ENCODE measurements at regions not wholly inside any gene's neighbourhood (a gene's known extent, or its start where the extent isn't known, plus 50 kb on each side); places are given as distances from the start of the nearest gene placed in this dataset.
"Not testable (repeated sequence)": the region's sequence is repeated elsewhere in the genome, so short reads cannot be mapped to it uniquely, and the experiment has no call there.

DNA sequence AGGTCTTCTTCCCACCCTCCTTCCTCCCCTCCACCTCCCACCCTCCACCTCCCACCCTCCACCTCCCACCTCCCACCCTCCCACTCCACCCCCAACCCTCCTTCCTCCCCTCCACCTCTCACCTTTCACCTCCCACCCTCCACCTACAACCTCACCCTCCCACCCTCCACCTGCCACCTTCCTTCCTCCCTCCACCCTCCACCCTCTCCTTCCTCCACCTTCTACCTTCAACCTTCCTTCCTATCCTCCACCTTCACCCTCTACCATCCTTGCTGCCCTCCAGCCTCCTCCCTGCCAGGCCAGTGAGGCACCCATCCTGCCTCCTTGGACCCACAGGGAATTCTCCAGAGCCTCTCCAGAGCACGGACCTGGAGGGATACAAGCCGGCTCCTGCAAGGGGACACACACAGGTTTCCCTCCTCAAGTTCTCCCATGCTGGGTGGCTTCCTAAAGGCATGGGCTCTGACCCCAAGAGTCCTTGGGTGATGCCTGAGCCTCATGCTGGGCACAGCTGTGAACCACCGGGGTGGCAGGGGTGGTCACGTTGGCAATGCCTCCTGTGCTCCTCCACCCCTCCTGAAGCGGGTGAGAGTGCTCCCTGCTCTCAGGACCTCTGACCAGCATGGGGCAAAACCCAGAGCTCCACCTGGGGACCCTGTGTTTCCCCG, 293.0 kb downstream of the NDUFA10 start:
- no peak for DNase-seq (ENCODE audit: low read depth, low spot score)
- no peak overlapping the region for H3K4me3 ChIP-seq (ENCODE audit: low read depth, low read length)
- CTCF ChIA-PET: no interaction called here
- TF ChIP-seq, protein P1, sequence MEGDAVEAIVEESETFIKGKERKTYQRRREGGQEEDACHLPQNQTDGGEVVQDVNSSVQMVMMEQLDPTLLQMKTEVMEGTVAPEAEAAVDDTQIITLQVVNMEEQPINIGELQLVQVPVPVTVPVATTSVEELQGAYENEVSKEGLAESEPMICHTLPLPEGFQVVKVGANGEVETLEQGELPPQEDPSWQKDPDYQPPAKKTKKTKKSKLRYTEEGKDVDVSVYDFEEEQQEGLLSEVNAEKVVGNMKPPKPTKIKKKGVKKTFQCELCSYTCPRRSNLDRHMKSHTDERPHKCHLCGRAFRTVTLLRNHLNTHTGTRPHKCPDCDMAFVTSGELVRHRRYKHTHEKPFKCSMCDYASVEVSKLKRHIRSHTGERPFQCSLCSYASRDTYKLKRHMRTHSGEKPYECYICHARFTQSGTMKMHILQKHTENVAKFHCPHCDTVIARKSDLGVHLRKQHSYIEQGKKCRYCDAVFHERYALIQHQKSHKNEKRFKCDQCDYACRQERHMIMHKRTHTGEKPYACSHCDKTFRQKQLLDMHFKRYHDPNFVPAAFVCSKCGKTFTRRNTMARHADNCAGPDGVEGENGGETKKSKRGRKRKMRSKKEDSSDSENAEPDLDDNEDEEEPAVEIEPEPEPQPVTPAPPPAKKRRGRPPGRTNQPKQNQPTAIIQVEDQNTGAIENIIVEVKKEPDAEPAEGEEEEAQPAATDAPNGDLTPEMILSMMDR (IDR thresholded peaks at IDR 0.05; ENCODE audit: insufficient read depth, low read length, missing control alignments): no peak
- POLR2A ChIA-PET: no interaction called here

DNA sequence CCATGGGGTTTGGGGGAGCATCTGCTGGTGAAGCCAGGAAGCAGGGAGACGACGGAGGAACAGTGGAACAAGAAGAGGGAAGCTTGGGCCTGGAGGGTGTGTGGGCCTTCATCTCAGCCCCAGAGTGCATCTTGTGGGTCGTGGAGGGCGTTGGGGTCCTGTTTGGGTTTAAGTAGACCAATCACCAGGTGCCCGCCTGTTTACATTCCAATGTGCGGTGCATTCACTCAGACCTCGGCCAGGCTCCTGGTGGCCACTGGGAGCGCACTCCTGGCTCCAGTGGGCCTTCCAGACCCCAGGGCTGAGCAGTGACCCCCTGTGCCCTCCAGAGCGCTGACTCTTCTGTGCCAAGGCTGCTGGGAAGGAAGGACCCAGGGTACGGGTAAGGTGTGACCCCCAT, 293.7 kb downstream of the NDUFA10 start:
- ChIA-PET CTCF (no interaction called here), POLR2A (no interaction called here)

DNA sequence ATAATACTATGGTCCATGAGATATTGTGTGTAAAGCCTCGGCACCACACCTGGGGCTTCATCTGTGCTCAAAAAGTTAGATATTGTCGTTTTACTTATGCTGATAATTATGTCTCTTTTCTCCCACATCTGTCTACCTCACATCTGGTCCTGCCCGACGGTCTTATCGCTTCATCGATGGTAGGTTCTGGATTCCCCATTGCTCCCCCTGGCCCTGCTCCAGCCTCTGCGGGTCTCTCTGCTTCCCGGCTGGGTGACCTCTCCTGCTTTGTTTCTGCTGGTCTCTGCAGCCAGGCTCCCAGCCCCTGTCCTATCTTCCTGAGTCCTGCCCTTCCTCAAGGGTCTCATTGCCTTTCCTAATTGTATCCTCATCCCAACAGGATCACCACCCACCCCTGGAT, 294.2 kb downstream of the NDUFA10 start:
- ChIA-PET CTCF (no interaction called here), POLR2A (no interaction called here)
- no peak overlapping the region for H3K4me3 ChIP-seq (ENCODE audit: low read depth, low read length)
- DNase-seq (ENCODE audit: low read depth, low spot score): no peak
- TF ChIP-seq, protein P1 (IDR thresholded peaks at IDR 0.05; ENCODE audit: insufficient read depth, low read length, missing control alignments): no peak

More for the DNA sequence above, 293.7 kb downstream of the NDUFA10 start:
- TF ChIP-seq, protein P1 (IDR thresholded peaks at IDR 0.05; ENCODE audit: insufficient read depth, low read length, missing control alignments): no peak
- no peak for DNase-seq (ENCODE audit: low read depth, low spot score)
- H3K4me3 ChIP-seq (ENCODE audit: low read depth, low read length): no peak overlapping the region

DNA sequence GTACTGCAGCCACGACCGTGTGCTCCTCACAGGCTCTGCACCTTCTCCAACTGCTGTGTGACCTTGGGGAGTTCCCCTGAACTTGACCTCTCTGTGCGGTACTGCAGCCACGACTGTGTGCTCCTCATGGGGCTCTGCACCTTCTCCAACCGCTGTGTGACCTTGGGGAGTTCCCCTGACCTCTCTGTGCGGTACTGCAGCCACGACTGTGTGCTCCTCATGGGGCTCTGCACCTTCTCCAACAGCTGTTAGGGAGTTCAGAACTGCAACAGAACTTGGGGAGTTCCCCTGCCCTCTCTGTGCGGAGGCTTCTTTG, 294.6 kb downstream of the NDUFA10 start:
- H3K4me3 ChIP-seq (ENCODE audit: low read depth, low read length); CTCF ChIA-PET; DNase-seq (ENCODE audit: low read depth, low spot score); POLR2A ChIA-PET: not testable (repeated sequence)

DNA sequence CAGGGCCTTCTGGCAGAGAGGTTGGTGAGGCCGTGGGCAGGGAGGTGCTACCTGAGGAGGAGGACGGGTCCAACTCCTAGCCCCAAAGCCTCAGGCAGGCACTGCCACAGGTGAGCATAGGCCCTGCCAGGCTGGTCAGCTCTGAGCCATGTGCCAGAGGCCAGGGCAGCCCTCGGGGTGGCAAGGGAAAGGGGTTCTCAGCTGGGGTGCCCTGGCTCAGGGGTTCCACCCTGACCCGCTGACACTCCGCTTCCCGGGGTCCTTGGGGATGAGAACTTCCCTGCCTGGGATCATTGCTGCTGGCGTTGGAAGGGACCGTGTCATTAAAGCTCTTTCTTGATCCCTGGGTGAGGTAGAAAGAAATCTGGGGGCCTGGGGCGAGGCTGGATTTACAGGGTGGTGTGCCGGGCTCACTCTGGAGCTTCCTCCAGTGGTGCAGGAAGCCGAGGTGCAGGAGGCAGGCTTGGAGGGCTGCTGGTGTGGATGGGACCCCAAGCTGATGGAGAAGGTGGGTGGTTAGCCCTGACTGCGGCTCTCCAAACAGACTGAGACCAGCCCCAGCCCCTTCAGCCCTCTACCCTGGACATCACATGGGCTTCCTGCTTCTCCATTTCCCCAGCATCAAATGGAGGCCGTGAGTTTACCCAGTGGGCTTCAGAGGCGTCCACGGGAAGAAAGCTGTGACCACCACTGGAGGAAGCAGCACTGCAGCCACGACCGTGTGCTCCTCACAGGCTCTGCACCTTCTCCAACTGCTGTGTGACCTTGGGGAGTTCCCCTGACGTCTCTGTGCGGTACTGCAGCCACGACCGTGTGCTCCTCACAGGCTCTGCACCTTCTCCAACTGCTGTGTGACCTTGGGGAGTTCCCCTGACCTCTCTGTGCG, 295.2 kb downstream of the NDUFA10 start:
- POLR2A ChIA-PET: no interaction called here
- no peak overlapping the region for H3K4me3 ChIP-seq (ENCODE audit: low read depth, low read length)
- no peak for DNase-seq (ENCODE audit: low read depth, low spot score)
- CTCF ChIA-PET: no interaction called here
- TF ChIP-seq, protein P1 (IDR thresholded peaks at IDR 0.05; ENCODE audit: insufficient read depth, low read length, missing control alignments): no peak

DNA sequence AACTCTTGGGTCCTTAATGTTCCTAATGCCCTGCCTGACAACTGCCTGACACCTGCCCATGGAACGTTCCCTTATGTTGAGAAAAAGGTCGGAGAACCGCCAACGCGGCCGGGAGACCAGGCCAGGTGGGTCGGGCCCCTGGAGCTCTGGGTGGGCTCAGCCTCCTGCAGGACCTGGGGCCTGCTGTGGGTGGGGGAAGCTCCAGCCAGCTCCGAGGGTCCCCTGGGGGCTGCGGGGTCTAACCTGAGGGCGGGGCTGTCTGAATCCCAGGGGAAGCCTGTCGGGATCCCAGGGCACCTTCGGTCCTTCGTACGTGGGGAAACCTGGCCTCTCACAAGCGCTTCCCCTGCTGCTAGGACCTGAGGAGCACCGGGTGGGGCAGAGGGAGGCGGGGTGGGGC, 296.0 kb downstream of the NDUFA10 start:
- POLR2A ChIA-PET: no interaction called here
- no peak for DNase-seq (ENCODE audit: low read depth, low spot score)
- CTCF ChIA-PET: no interaction called here
- TF ChIP-seq, protein P1 (IDR thresholded peaks at IDR 0.05; ENCODE audit: insufficient read depth, low read length, missing control alignments): no peak
- H3K4me3 ChIP-seq (ENCODE audit: low read depth, low read length): no peak overlapping the region

DNA sequence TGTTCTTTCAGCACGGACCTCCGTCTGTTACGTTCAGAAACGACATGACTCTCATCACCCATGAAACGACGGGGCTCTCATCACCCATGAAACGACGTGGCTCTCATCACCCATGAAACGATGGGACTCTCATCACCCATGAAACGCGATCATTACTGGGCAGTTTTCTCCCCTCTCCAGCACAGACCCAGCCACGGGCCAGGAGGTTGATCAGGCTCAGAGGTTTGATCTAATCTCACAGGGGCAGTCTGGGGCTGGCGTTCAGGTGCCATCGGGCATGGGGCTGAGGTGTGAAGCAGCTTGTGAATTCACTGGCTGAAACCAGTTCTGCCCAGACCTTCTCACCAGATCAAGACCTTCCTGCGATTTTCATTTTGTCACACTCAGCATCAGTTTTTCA, 296.4 kb downstream of the NDUFA10 start:
- no peak for DNase-seq (ENCODE audit: low read depth, low spot score)
- TF ChIP-seq, protein P1 (IDR thresholded peaks at IDR 0.05; ENCODE audit: insufficient read depth, low read length, missing control alignments): no peak
- ChIA-PET CTCF (no interaction called here), POLR2A (no interaction called here)
- no peak overlapping the region for H3K4me3 ChIP-seq (ENCODE audit: low read depth, low read length)
